ENCODE measurements at regions not wholly inside any gene's neighbourhood (a gene's known extent, or its start where the extent isn't known, plus 50 kb on each side); places are given as distances from the start of the nearest gene placed in this dataset.
"Not testable (repeated sequence)": the region's sequence is repeated elsewhere in the genome, so short reads cannot be mapped to it uniquely, and the experiment has no call there.

GRCh38 chr14:66281036-66281776 lies 205.0 kb upstream of the CCDC196 start:
- no peak for DNase-seq (ENCODE audit: low read depth)

DNA sequence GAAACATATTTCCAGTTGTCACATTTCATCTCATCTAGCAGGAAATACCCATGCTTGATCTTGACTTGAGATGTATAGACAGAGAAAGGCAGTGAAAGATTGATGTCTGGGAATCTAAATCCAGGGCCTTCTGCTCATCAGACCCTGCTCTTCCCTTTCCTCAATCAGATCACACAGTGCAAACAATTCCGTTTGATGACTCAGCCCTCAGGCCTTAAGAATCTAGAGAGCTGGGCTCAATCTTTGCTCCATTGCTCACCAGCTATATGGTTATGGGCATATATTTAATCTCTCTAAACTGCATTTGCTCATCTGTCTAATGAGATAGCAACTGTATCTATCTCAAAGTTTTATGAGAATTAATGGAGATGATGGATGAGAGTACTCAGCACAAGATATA lies 201.8 kb upstream of the CCDC196 start:
- DNase-seq (ENCODE audit: low read depth), result no peak

DNA sequence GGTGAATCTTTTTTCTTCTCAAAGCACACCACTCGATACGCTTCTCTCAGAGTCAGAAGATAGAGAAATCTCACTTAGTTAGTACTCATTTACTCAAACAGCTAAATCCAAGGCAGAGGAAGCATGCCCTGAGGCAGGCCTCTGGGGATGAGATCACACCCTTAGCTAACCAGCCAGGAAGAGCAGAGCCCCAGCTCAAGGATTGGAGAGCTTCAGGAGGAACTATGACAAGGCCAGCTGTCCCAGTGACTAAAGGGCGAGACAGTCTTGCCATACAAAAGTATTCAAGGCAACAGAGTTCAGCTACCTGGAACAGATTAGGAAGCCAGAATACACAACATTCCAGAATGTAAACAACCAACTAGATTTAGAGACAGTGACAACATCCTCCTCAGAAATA lies 197.7 kb upstream of the CCDC196 start:
- DNase-seq (ENCODE audit: low read depth), result no peak

- DNase-seq (ENCODE audit: low read depth), result no peak
These were observed 194.4 kb upstream of the CCDC196 start for GRCh38 chr14:66291756-66292155.

- DNase-seq (ENCODE audit: low read depth), result no peak
These were observed 192.6 kb upstream of the CCDC196 start for GRCh38 chr14:66293533-66294105.

GRCh38 chr14:66295386-66295785 lies 190.8 kb upstream of the CCDC196 start:
- no peak for DNase-seq (ENCODE audit: low read depth)

GRCh38 chr14:66300886-66301285 lies 185.3 kb upstream of the CCDC196 start:
- no peak for DNase-seq (ENCODE audit: low read depth)

DNA sequence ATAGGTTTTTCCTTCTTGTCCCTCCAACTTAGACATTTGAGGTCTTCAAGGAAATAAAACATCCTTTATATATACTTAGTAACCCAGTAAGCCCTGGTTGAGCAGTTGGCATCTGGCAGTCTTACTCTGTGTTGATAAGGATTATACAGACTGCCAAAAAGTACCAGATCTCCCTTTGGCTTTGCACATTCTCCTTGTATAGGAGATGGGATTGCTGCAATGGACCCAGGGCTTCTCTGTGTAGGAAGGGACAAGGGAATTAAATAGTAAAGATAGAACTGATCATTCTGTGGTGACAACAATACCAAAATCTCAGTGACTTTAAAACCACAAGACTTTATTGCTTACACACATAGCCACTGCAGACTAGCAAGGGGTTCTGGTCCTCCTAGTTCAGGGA lies 180.1 kb upstream of the CCDC196 start:
- DNase-seq (ENCODE audit: low read depth), result no peak

DNA sequence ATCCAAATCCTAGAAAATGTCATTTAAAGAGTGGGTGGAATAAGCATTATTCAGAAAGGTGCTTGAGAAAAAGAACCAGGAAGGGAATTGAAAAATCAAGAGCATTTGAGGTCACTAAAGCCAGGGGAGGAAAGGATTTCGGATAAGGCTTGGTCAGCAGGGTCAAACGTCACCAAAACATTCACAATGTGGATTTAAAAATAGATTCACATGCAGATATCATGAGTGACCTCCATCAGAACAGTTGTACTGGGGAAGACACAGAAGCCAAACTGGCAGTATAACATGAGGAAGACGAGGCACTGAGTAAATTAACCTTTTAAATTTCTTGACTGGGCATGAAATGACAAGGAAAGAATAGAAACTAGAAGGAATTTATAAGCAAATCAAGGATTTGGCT lies 175.1 kb upstream of the CCDC196 start:
- no peak for DNase-seq (ENCODE audit: low read depth)

GRCh38 chr14:66311990-66312389 lies 174.2 kb upstream of the CCDC196 start:
- DNase-seq (ENCODE audit: low read depth), result no peak

- DNase-seq (ENCODE audit: low read depth), result no peak
These were observed 173.7 kb upstream of the CCDC196 start for GRCh38 chr14:66312451-66312850.

DNA sequence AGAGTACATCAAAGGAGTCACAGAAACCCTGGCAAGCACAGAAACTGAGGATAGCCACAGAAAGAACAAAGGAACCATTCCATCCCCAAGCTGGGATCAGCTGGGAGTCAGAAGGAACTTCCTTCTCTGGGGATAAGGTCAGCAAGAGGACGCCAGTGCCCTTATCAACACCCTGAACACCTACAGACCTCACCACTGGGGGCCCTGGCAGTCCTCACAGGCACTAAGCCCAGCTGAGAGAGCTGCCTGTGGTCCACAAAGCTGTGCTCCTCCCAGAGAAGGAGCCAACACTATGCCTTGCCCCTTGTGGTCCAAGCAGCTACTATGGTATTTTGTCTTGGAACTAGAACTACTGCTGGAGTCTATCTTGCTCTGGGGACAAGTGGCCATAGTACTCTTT lies 171.1 kb upstream of the CCDC196 start:
- no peak for DNase-seq (ENCODE audit: low read depth)

DNA sequence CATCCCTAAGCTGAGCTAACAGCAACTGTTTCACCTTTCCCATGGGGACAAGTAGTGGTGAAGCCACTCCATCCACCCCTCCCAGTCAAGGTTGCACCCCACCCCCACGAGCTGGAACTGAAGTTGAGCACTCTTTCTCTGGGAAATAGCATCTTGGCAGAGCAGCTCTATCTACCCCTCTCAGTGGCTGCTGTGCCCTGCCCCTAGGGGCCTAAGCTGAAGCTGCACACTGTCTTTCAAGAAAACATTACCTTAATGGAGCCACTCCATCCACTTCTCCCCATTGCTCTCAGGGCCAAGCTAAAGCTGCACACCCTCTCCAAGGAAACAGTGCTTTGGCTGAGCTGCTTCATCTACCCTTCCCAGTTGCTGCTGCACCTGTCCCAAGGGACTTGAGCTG lies 170.6 kb upstream of the CCDC196 start:
- DNase-seq (ENCODE audit: low read depth), result no peak

- DNase-seq (ENCODE audit: low read depth), result no peak
These were observed 163.6 kb upstream of the CCDC196 start for GRCh38 chr14:66322564-66322963.

- DNase-seq (ENCODE audit: low read depth), result no peak
These were observed 155.9 kb upstream of the CCDC196 start for GRCh38 chr14:66330228-66330627.

- DNase-seq (ENCODE audit: low read depth), result no peak
These were observed 155.3 kb upstream of the CCDC196 start for GRCh38 chr14:66330916-66331315.

DNA sequence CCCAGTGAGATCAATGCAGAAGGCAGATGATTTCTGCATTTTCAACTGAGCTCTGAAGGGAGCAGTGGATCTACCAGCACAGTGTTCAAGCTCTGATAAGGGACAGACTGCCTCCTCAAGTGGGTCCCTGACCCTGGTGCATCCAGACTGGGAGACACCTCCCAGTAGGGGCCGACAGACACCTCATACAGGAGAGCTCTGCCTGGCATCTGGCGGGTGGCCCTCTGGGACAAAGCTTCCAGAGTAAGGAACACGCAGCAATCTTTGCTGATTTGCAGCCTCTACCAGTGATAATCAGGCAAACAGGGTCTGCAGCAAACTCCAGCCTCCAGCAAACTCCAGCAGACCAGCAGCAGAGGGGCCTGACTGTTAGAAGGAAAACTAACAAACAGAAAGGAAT lies 152.9 kb upstream of the CCDC196 start:
- DNase-seq (ENCODE audit: low read depth), result not testable (repeated sequence)

- DNase-seq (ENCODE audit: low read depth), result no peak
These were observed 144.9 kb upstream of the CCDC196 start for GRCh38 chr14:66341239-66341638.

- no peak for DNase-seq (ENCODE audit: low read depth)
These were observed 140.2 kb upstream of the CCDC196 start for GRCh38 chr14:66345986-66346385.

DNA sequence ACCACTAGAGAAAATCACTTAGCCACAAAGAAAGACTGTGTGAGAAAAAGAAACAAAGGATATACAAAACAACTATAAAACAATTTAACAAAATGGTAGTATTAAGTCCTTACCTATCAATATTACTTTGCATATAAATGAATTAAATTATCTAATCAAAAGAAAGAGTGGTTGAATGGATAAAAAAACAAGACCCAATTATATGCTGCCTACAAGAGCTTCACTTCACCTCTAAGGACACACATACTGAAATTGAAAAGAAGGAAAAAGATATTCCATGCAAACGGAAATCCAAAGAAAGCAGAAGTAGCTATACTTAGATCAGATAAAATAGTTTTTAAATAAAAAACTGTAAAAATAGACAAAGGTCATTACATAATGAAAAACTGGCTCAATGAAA lies 134.9 kb upstream of the CCDC196 start:
- DNase-seq (ENCODE audit: low read depth), result no peak

DNA sequence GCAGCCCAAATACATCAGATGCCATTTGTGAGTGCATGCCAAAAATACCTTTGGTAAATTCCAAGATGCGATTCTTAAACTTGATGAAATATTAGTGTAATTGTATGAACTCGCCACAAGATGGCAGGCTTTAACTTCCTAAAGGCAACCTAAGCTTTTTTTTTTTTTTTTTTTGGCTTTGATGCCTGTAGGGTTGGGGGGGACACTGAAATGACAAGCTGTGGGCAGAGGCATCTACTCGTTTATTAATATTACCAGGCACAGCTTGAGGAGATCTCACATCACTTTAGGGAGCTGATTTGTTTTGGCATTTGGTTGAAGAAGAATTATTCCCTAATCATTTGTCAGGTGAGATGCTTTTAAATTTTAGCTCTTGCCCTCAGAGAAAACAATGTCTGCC lies 126.7 kb upstream of the CCDC196 start:
- DNase-seq (ENCODE audit: low read depth), result no peak

DNA sequence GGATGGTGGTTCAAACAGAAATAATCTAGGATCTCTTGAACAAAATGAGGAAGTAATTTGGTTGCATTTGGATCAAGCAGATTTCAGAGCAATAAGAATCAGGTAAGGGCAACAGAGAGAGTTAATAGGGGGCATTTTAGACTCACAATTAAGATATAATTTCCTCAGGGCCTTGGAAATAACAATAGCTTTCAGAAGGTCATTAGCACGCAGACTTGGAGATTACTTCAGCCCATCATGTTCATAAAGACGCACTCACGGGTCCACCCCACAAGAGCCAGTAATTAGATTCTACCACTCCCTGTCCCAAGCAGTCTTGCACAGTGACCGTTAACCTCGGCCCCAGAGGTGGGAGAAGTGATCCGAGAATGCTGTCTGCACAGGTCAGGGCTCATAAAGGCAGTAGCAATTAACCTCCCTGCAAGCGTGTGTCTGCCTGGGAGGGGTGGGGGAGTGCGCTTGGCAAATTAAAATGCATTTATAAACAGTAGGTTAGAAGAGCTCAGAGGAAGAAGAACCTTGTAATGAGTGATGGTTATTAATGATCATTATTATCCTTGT lies 125.7 kb upstream of the CCDC196 start:
- DNase-seq (ENCODE audit: low read depth), result no peak

DNA sequence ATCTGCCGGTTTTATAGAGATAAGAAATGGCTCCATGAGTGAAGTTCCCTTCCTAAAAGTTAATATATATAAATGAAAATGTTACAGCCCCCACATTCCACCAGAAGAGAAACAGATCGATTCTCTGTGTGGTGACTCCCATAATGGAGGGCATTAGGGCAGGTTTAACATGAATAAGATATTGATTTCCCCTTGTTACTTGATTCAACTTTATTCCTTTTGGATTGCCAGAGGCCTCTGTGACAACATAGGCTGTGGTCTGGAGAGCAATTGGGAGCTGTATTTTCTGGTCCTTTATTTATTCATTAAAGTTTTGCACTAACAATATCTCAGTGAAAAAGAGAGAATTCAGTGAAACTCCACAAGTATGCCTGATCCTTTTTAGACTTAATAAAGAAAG lies 125.2 kb upstream of the CCDC196 start:
- DNase-seq (ENCODE audit: low read depth), result no peak

GRCh38 chr14:66365388-66365787 lies 120.8 kb upstream of the CCDC196 start:
- no peak for DNase-seq (ENCODE audit: low read depth)

All from stimulated activated CD8-positive, alpha-beta memory T cell treated with anti-CD3 and anti-CD28 coated beads, Interleukin-15, amount 100 ng/mL, for 24 hours (primary cell).